Peyer's patch (tissue), 4 donors: ENCODE measurements at regions not wholly inside any gene's neighbourhood (a gene's known extent, or its start where the extent isn't known, plus 50 kb on each side); places are given as distances from the start of the nearest gene placed in this dataset.

Experiments used
- CTCF ChIP-seq, 6 experiments: fragments of 450-650 bp in 4 of 6; fragments of 200-600 bp in 2 of 6; sonication (generic) in 1 of 6; IDR thresholded peaks; one replicate each; pipeline ENCODE4 v1.5.1; 2017 to 2019; ENCODE audit warnings: antibody characterized with exemption in 6 of 6, mild to moderate bottlenecking in 3 of 6, moderate library complexity in 1 of 6
- POLR2A ChIP-seq, 2 donors: fragments of 450-650 bp; IDR thresholded peaks; one replicate each; pipeline ENCODE4 v1.5.1; 2017; ENCODE audit warnings: antibody characterized with exemption in 2 of 2, mild to moderate bottlenecking in 2 of 2, moderate library complexity in 2 of 2

DNA sequence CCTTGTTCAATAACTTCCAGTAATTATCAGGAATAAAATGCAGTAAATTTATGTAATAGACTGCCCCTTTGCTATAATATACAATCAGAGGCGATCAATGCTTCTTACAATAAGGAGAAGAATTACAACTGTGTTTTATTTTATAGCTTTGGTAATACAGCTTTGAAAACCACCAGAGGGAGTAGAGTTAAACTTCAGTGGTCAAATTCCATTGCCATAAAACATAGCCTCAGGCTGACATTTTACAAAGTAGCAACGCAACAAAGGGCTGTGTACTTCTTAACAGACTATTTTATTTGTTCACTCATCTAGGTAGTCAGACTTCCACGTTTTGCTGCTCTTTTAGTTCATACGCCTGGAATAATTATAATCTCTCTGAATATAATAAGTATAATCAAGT, 58.5 kb downstream of the TEX13C start:
- no peak for TF ChIP-seq POLR2A (IDR thresholded peaks at IDR 0.05)
- no peak for TF ChIP-seq CTCF (IDR thresholded peaks at IDR 0.05)
